HepG2 (cell line): ENCODE measurements at regions not wholly inside any gene's neighbourhood (a gene's known extent, or its start where the extent isn't known, plus 50 kb on each side); places are given as distances from the start of the nearest gene placed in this dataset.

Experiments used
- ATAC-seq: fragments of 200-7000 bp; cut with Tn5 transposase; 3 replicates; pipeline ENCODE4 v1.9.1; 2020; ENCODE audit warnings: mild to moderate bottlenecking, moderate library complexity
- BruUV-seq: library from RNA; stranded (reverse); fragments of 400-500 nt; replicated peaks from 2 replicates; lab custom pipeline; 2021; lab: Mats Ljungman, UMichigan
- CTCF ChIA-PET: fragments of 300-600 bp; formaldehyde crosslinking; extraction: SDS; loops from one replicate; lab custom pipeline; 2021; ENCODE audit warnings: low total read pairs, inconsistent platforms, low intra/inter-chr PET ratio; lab: Yijun Ruan, JAX
- POLR2A ChIA-PET: fragments of 350-600 bp; sonication (Branson Sonifier 250); formaldehyde crosslinking; loops from one replicate; lab custom pipeline; 2020; ENCODE audit warnings: antibody characterized with exemption, inconsistent platforms; lab: Yijun Ruan, JAX
- DNase-seq: peaks from one replicate; pipeline ENCODE4 v3.0.0-alpha.2; 2015; ENCODE audit warnings: low spot score
- FAIRE-seq: peaks from 3 replicates; lab custom pipeline; 2011; peaks lifted over from hg19 to GRCh38; lab: Jason Lieb, UNC
- H2AFZ ChIP-seq: one replicate; pipeline ENCODE4 v1.6.1; 2011; ENCODE audit warnings: low read length, inconsistent platforms
- H3K27ac ChIP-seq: fragments of 300-600 bp; 3 replicates; pipeline ENCODE4 v1.8.0; 2011; ENCODE audit warnings: mixed run types, mild to moderate bottlenecking, mixed read lengths, low read length, inconsistent platforms; ENCODE audit not compliant: insufficient read depth; ENCODE audit errors: extremely low read length
- H3K27me3 ChIP-seq, 2 experiments: fragments of 200-600 bp in 1 of 2; 2 replicates in 1 of 2; 3 replicates in 1 of 2; pipeline versions ENCODE4 v1.6.0 to v1.8.0; 2011; ENCODE audit warnings: low read length in 2 of 2, mild to moderate bottlenecking in 2 of 2, moderate library complexity in 2 of 2, inconsistent platforms in 1 of 2; ENCODE audit not compliant: insufficient read depth in 2 of 2, control insufficient read depth in 1 of 2
- H3K36me3 ChIP-seq, 2 experiments: fragments of 200-600 bp in 1 of 2; replicated peaks in 1 of 2; 2 replicates in 1 of 2; 3 replicates in 1 of 2; pipeline versions ENCODE4 v1.5.1 to v1.8.0; 2011; ENCODE audit warnings: low read length in 2 of 2, inconsistent platforms in 1 of 2; ENCODE audit not compliant: insufficient read depth in 2 of 2, control insufficient read depth in 1 of 2
- H3K4me1 ChIP-seq: 2 replicates; pipeline ENCODE4 v1.5.1; 2012; ENCODE audit warnings: low read length, inconsistent platforms; ENCODE audit not compliant: insufficient read depth
- H3K4me2 ChIP-seq: 2 replicates; pipeline ENCODE4 v1.6.0; 2011; ENCODE audit warnings: low read depth, low read length, inconsistent platforms
- H3K4me3 ChIP-seq, 3 experiments: fragments of 200-600 bp in 1 of 3; sonication (generic), shearing (Covaris generic) in 1 of 3; replicated peaks in 1 of 3; 2 replicates each; pipeline ENCODE4 v1.5.1; 2011 to 2016; ENCODE audit warnings: low read length in 3 of 3, inconsistent platforms in 2 of 3, low read depth in 2 of 3, mild to moderate bottlenecking in 2 of 3, control low read depth in 1 of 3, mixed read lengths in 1 of 3; ENCODE audit not compliant: insufficient read depth in 1 of 3
- H3K79me2 ChIP-seq: one replicate; pipeline ENCODE4 v1.6.1; 2011; ENCODE audit warnings: low read length, inconsistent platforms; ENCODE audit not compliant: insufficient read depth
- H3K9ac ChIP-seq: 2 replicates; pipeline ENCODE4 v1.6.0; 2011; ENCODE audit warnings: mild to moderate bottlenecking, low read depth, low read length, inconsistent platforms; ENCODE audit not compliant: insufficient read depth
- H3K9me3 ChIP-seq: 2 replicates; pipeline ENCODE4 v1.5.1; 2012; ENCODE audit warnings: mild to moderate bottlenecking, low read length
- H4K20me1 ChIP-seq: 2 replicates; pipeline ENCODE4 v1.6.0; 2011; ENCODE audit warnings: inconsistent platforms, mild to moderate bottlenecking, low read length, moderate library complexity; ENCODE audit not compliant: insufficient read depth
- DPF2 ChIP-seq: sonication (generic); formaldehyde crosslinking; IDR thresholded peaks from 2 replicates; pipeline ENCODE4 v1.4.0; 2020; ENCODE audit warnings: mild to moderate bottlenecking, low read depth, missing genetic modification reagents, borderline replicate concordance
- FOSL2 ChIP-seq: sonication (generic); formaldehyde crosslinking; IDR thresholded peaks from 2 replicates; pipeline ENCODE4 v1.4.0; 2020; ENCODE audit warnings: missing genetic modification reagents
- SRSF1 ChIP-seq: fragments of 200-400 bp; formaldehyde crosslinking; optimal IDR thresholded peaks from 2 replicates; pipeline ENCODE3; 2017; ENCODE audit warnings: mild to moderate bottlenecking, low read depth, low read length, moderate library complexity
- ZNF546 ChIP-seq: sonication (generic); formaldehyde crosslinking; conservative IDR thresholded peaks from 2 replicates; pipeline ENCODE4 v1.8.1; 2023; ENCODE audit warnings: mild to moderate bottlenecking, missing genetic modification reagents
- WGBS: methylation state at CpG from one replicate; pipeline ENCODE4 v1.1.6; 2017; ENCODE audit warnings: low lambda C conversion rate; 5-methylcytosine and 5-hydroxymethylcytosine counted together
- in situ Hi-C: cut with HindIII; loops from 2 replicates; pipeline ENCODE4 v1.10.0; 2017; ENCODE audit warnings: low pct_unique_long_range_greater_than_20kb; ENCODE audit not compliant: extremely low pct_ligation_motif_present
- intact Hi-C: fragments of 100-400 bp; cut with micrococcal nuclease; formaldehyde crosslinking; loops from one replicate; pipeline ENCODE4 v1.10.0; 2022; ENCODE audit not compliant: unreplicated experiment
- TF ChIP-seq, protein P1 (sequence below), 2 experiments: sonication (generic) in 1 of 2; formaldehyde crosslinking in 1 of 2; IDR thresholded peaks; 2 replicates each; pipeline versions ENCODE4 v1.4.0 to v1.6.1; 2018 to 2020; ENCODE audit warnings: missing genetic modification reagents in 2 of 2, borderline replicate concordance in 1 of 2, low read depth in 1 of 2, mild to moderate bottlenecking in 1 of 2, missing biosample characterization in 1 of 2
- TF ChIP-seq, protein P2 (sequence below): IDR thresholded peaks from 2 replicates; pipeline ENCODE4 v1.6.1; 2016; ENCODE audit warnings: low read depth, borderline replicate concordance
- TF ChIP-seq, protein P3 (sequence below): sonication (generic); formaldehyde crosslinking; IDR thresholded peaks from 2 replicates; pipeline ENCODE4 v1.4.0; 2020; ENCODE audit warnings: mild to moderate bottlenecking, missing genetic modification reagents

DNA sequence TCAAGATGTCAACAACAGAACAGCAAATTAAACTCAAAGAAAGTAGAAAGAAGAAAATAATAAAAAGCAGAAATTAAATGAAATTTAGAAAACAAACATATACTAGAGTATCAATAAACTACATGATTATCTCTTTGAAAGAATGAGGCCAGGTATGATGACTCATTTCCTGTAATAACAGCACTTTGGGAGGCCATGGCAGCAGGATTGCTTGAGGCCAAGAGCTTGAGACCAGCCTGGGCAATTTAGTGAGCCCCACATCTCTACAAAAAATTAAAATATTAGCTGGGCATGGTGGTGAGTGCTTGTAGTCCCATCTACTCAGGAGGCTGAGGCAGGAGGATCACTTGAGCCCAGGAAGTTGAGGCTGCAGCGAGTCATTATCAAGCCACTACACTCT is 232.5 kb downstream of the RAB11FIP4 start:
- no peak for ATAC-seq
- POLR2A ChIA-PET, result no interaction called here
- FAIRE-seq, result no peak

DNA sequence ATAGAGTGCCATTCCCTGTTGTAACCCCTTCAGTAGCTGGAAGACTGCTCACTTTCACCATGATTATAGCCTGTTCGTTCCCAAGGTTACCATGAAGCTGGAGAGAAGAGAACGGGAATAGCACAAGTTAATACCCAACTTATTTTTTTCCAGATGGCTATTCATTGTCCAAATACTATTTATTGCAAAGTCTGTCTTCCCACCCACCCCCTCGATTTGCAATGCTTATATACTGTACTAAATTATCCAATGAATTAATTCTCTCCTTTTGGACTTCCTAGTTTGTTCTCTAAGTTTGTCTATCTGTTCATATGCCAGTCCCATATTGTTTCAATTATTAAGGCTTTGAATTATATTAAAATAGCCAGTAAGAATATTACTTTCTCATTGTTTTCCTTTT is 231.0 kb downstream of the RAB11FIP4 start:
- POLR2A ChIA-PET, result no interaction called here
- no peak for FAIRE-seq
- WGBS, result 19% methylated on average over 3 of the region's 3 CpGs

More for the DNA sequence above, 232.5 kb downstream of the RAB11FIP4 start:
- no peak overlapping the region for H2AFZ ChIP-seq
- intact Hi-C loops, result no loop called here
- no peak overlapping the region for H3K4me3 ChIP-seq
- no peak for DNase-seq
- 0% methylated on average over 1 of the region's 1 CpG for WGBS
- H3K4me2 ChIP-seq, result no peak overlapping the region
- BruUV-seq, result no TSS peak
- no peaks in the 10 kb centered on the region for H3K4me1 ChIP-seq
- H4K20me1 ChIP-seq, result no peaks in the 10 kb centered on the region
- no peaks in the 10 kb centered on the region for H3K79me2 ChIP-seq
- no peaks in the 10 kb centered on the region for H3K36me3 ChIP-seq
- H3K27me3 ChIP-seq, result no peaks in the 10 kb centered on the region; a peak in 1 of 5 replicates
- H3K27ac ChIP-seq, result no peak overlapping the region
- CTCF ChIA-PET, result no interaction called here
- TF ChIP-seq DPF2 (CRISPR knock-in tag), result no peak
- TF ChIP-seq FOSL2 (CRISPR knock-in tag), result peak; percentile 64
- TF ChIP-seq, all 625 proteins: peak for 1
- Histone ChIP-seq H3K9me3 (peaks cover 6% of the 10 kb centered on the region; the same call in 1 of the 2 replicates), H3K9ac (no peak overlapping the region)
- in situ Hi-C loops, result no loop called here

More for the DNA sequence above, 231.0 kb downstream of the RAB11FIP4 start:
- TF ChIP-seq SRSF1, result no peak
- TF ChIP-seq, protein P1, sequence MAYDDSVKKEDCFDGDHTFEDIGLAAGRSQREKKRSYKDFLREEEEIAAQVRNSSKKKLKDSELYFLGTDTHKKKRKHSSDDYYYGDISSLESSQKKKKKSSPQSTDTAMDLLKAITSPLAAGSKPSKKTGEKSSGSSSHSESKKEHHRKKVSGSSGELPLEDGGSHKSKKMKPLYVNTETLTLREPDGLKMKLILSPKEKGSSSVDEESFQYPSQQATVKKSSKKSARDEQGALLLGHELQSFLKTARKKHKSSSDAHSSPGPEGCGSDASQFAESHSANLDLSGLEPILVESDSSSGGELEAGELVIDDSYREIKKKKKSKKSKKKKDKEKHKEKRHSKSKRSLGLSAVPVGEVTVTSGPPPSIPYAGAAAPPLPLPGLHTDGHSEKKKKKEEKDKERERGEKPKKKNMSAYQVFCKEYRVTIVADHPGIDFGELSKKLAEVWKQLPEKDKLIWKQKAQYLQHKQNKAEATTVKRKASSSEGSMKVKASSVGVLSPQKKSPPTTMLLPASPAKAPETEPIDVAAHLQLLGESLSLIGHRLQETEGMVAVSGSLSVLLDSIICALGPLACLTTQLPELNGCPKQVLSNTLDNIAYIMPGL (CRISPR knock-in tag; IDR thresholded peaks at IDR 0.05; ENCODE audit: borderline replicate concordance in 1 of 2, low read depth in 1 of 2), result no peak
- TF ChIP-seq, protein P2, sequence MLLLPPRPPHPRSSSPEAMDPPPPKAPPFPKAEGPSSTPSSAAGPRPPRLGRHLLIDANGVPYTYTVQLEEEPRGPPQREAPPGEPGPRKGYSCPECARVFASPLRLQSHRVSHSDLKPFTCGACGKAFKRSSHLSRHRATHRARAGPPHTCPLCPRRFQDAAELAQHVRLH, result no peak
- TF ChIP-seq, protein P3, sequence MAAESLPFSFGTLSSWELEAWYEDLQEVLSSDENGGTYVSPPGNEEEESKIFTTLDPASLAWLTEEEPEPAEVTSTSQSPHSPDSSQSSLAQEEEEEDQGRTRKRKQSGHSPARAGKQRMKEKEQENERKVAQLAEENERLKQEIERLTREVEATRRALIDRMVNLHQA (CRISPR knock-in tag), result no peak
- TF ChIP-seq ZNF546 (CRISPR knock-in tag), result no peak
- ATAC-seq (no peak), DNase-seq (no peak)
- no peaks in the 10 kb centered on the region for H3K36me3 ChIP-seq
- no peaks in the 10 kb centered on the region for H3K79me2 ChIP-seq
- intact Hi-C loops, result no loop called here
- CTCF ChIA-PET, result no interaction called here
- BruUV-seq, result no TSS peak
- H3K4me1 ChIP-seq, result no peaks in the 10 kb centered on the region
- no peak overlapping the region for H3K4me2 ChIP-seq
- no peak overlapping the region for H3K9ac ChIP-seq
- no peaks in the 10 kb centered on the region; a peak in 1 of 5 replicates for H3K27me3 ChIP-seq
- no peak overlapping the region for H3K4me3 ChIP-seq
- H2AFZ ChIP-seq, result no peak overlapping the region
- in situ Hi-C loops, result no loop called here
- no peaks in the 10 kb centered on the region for H4K20me1 ChIP-seq
- peaks cover 6% of the 10 kb centered on the region; the same call in 1 of the 2 replicates for H3K9me3 ChIP-seq
- H3K27ac ChIP-seq, result no peak overlapping the region
